ENCODE measurements at regions not wholly inside any gene's neighbourhood (a gene's known extent, or its start where the extent isn't known, plus 50 kb on each side); places are given as distances from the start of the nearest gene placed in this dataset.
"Not testable (repeated sequence)": the region's sequence is repeated elsewhere in the genome, so short reads cannot be mapped to it uniquely, and the experiment has no call there.

DNA sequence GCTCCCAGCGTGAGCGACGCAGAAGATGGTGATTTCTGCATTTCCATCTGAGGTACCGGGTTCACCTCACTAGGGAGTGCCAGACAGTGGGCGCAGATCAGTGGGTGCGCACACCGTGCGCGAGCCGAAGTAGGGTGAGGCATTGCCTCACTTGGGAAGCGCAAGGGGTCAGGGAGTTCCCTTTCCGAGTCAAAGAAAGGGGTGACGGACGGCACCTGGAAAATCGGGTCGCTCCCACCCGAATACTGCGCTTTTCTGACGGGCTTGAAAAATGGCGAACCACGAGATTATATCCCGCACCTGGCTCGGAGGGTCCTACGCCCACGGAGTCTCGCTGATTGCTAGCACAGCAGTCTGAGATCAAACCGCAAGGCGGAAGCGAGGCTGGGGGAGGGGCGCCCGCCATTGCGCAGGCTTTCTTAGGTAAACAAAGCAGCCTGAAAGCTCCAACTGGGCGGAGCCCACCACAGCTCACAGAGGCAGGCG, 175.8 kb downstream of the PPP1R3A start:
- TF ChIP-seq, protein P1, sequence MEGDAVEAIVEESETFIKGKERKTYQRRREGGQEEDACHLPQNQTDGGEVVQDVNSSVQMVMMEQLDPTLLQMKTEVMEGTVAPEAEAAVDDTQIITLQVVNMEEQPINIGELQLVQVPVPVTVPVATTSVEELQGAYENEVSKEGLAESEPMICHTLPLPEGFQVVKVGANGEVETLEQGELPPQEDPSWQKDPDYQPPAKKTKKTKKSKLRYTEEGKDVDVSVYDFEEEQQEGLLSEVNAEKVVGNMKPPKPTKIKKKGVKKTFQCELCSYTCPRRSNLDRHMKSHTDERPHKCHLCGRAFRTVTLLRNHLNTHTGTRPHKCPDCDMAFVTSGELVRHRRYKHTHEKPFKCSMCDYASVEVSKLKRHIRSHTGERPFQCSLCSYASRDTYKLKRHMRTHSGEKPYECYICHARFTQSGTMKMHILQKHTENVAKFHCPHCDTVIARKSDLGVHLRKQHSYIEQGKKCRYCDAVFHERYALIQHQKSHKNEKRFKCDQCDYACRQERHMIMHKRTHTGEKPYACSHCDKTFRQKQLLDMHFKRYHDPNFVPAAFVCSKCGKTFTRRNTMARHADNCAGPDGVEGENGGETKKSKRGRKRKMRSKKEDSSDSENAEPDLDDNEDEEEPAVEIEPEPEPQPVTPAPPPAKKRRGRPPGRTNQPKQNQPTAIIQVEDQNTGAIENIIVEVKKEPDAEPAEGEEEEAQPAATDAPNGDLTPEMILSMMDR (conservative IDR thresholded peaks at IDR 0.05), result not testable (repeated sequence)
- TF ChIP-seq ZFX (IDR thresholded peaks at IDR 0.05), result not testable (repeated sequence)

Measured in C4-2B (cell line).